CD4-positive, alpha-beta T cell (primary cell): ENCODE measurements at regions not wholly inside any gene's neighbourhood (a gene's known extent, or its start where the extent isn't known, plus 50 kb on each side); places are given as distances from the start of the nearest gene placed in this dataset.
"Not testable (repeated sequence)": the region's sequence is repeated elsewhere in the genome, so short reads cannot be mapped to it uniquely, and the experiment has no call there.

Experiments
- ATAC-seq: fragments of 200-7000 bp; cut with Tn5 transposase; one replicate; pipeline ENCODE4 v1.10.0; 2022; ENCODE audit warnings: mild to moderate bottlenecking; ENCODE audit not compliant: poor library complexity
- CTCF ChIA-PET: fragments of 350-600 bp; sonication (Branson Sonifier 250); formaldehyde crosslinking; loops from one replicate; lab custom pipeline; 2021; ENCODE audit warnings: antibody characterized with exemption, inconsistent platforms; lab: Charles Lee
- POLR2A ChIA-PET: fragments of 350-600 bp; sonication (Branson Sonifier 250); formaldehyde crosslinking; loops from one replicate; lab custom pipeline; 2021; ENCODE audit warnings: antibody characterized with exemption, inconsistent platforms; lab: Charles Lee
- DNase-seq, 14 experiments: peaks; one replicate each; pipeline ENCODE4 v3.0.0-alpha.2; 2013 to 2020; ENCODE audit warnings: mixed read lengths in 2 of 14
- H3K27ac ChIP-seq, 2 donors: one replicate each; pipeline versions ENCODE4 v1.5.1 to v1.7.0; 2013; ENCODE audit warnings: low read length in 2 of 2, low read depth in 1 of 2, mild to moderate bottlenecking in 1 of 2
- H3K27me3 ChIP-seq, 2 experiments: 1 replicate in 1 of 2; 2 replicates in 1 of 2; pipeline versions ENCODE4 v1.6.1 to v1.7.0; 2013; ENCODE audit warnings: low read length in 2 of 2, control low read depth in 1 of 2, mild to moderate bottlenecking in 1 of 2, moderate library complexity in 1 of 2; ENCODE audit not compliant: insufficient read depth in 2 of 2, control insufficient read depth in 1 of 2
- H3K36me3 ChIP-seq: one replicate; pipeline ENCODE4 v1.6.1; 2013; ENCODE audit warnings: low read length, control low read depth; ENCODE audit not compliant: insufficient read depth
- H3K4me1 ChIP-seq: one replicate; pipeline ENCODE4 v1.6.1; 2013; ENCODE audit warnings: low read length, control low read depth; ENCODE audit not compliant: insufficient read depth
- H3K4me3 ChIP-seq: one replicate; pipeline ENCODE4 v1.5.1; 2013; ENCODE audit warnings: mild to moderate bottlenecking, low read length, moderate library complexity
- H3K9me3 ChIP-seq, 2 experiments: 1 replicate in 1 of 2; 2 replicates in 1 of 2; pipeline versions ENCODE4 v1.6.1 to v1.7.0; 2013; ENCODE audit warnings: low read length in 2 of 2, mild to moderate bottlenecking in 2 of 2, control low read depth in 1 of 2, moderate library complexity in 1 of 2; ENCODE audit not compliant: control insufficient read depth in 1 of 2, insufficient read depth in 1 of 2
- H3K27ac Mint-ChIP-seq: one replicate; pipeline ENCODE4 v1.8.0; 2020; ENCODE audit warnings: mixed read lengths
- H3K27me3 Mint-ChIP-seq: one replicate; pipeline ENCODE4 v1.8.0; 2021; ENCODE audit warnings: mixed read lengths
- H3K36me3 Mint-ChIP-seq: one replicate; pipeline ENCODE4 v1.8.0; 2021; ENCODE audit warnings: low read depth, mixed read lengths
- H3K4me1 Mint-ChIP-seq: one replicate; pipeline ENCODE4 v1.8.0; 2021; ENCODE audit warnings: low read depth, mixed read lengths
- H3K4me3 Mint-ChIP-seq: one replicate; pipeline ENCODE4 v1.8.0; 2020; ENCODE audit warnings: mild to moderate bottlenecking, mixed read lengths
- H3K9me3 Mint-ChIP-seq: one replicate; pipeline ENCODE4 v1.8.0; 2020; ENCODE audit warnings: mixed read lengths
- CTCF ChIP-seq: fragments of 200-600 bp; IDR thresholded peaks from one replicate; pipeline ENCODE4 v1.8.0; 2022; ENCODE audit warnings: antibody characterized with exemption, mild to moderate bottlenecking
- intact Hi-C, 2 experiments: fragments of 100-400 bp; cut with DNase I in 1 of 2; cut with micrococcal nuclease in 1 of 2; formaldehyde crosslinking; loops; one replicate each; pipeline versions ENCODE4 v1.15.1 to v1.9.0; 2023 to 2025; cut with DNase I, micrococcal nuclease

- peaks cover 7% of the 10 kb centered on the region for H3K9me3 Mint-ChIP-seq
- intact Hi-C loops: no loop called here
- H3K4me1 Mint-ChIP-seq: no peaks in the 10 kb centered on the region
- H3K36me3 ChIP-seq: no peaks in the 10 kb centered on the region
- ATAC-seq: no peak
- no peak overlapping the region for H3K27ac Mint-ChIP-seq
- no peak for DNase-seq
- H3K4me3 ChIP-seq: no peak overlapping the region
- ChIA-PET CTCF (no interaction called here), POLR2A (no interaction called here)
- H3K36me3 Mint-ChIP-seq: no peaks in the 10 kb centered on the region
- H3K27me3 ChIP-seq: no peaks in the 10 kb centered on the region
- no peaks in the 10 kb centered on the region for H3K9me3 ChIP-seq
- TF ChIP-seq CTCF: no peak
- no peaks in the 10 kb centered on the region for H3K4me1 ChIP-seq
- no peak overlapping the region for H3K4me3 Mint-ChIP-seq
- no peak overlapping the region for H3K27ac ChIP-seq
- no peaks in the 10 kb centered on the region for H3K27me3 Mint-ChIP-seq
These were observed 212.2 kb upstream of the NRG3 start for GRCh38 chr10:81662837-81663236.

GRCh38 chr10:81664800-81665199, 210.2 kb upstream of the NRG3 start:
- POLR2A ChIA-PET, H3K4me1 ChIP-seq, intact Hi-C loops, H3K9me3 ChIP-seq, CTCF ChIA-PET, DNase-seq, H3K36me3 Mint-ChIP-seq, H3K4me1 Mint-ChIP-seq, H3K36me3 ChIP-seq, H3K27me3 ChIP-seq, ATAC-seq, H3K9me3 Mint-ChIP-seq, H3K27me3 Mint-ChIP-seq, H3K4me3 Mint-ChIP-seq, H3K27ac ChIP-seq, H3K4me3 ChIP-seq, H3K27ac Mint-ChIP-seq: not testable (repeated sequence)

DNA sequence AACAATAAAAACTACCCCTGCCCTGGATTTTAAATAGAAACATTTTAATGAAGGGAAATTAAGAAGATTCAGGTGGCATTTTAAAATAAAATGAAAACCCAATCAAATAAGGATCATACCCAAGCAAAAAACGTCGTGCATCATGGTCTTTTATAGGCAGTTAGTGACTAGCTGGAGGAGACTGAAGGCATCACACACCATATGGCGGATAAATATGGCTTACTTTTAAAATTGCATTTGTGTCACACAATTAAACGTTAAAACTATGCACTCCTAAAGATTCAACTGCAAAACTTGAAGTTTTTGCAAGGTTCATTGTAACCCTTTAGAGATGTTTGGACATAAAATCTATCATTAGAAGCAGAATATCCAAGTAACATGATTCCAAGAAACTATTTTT, 200.1 kb upstream of the NRG3 start:
- POLR2A ChIA-PET: no interaction called here
- Mint-ChIP-seq H3K27me3 (no peaks in the 10 kb centered on the region), H3K9me3 (peaks cover 5% of the 10 kb centered on the region), H3K4me3 (no peak overlapping the region), H3K27ac (no peak overlapping the region), H3K4me1 (no peaks in the 10 kb centered on the region), H3K36me3 (no peaks in the 10 kb centered on the region)
- no peak overlapping the region for H3K27ac ChIP-seq
- no peaks in the 10 kb centered on the region for H3K36me3 ChIP-seq
- ATAC-seq: no peak
- no peak for DNase-seq
- no peaks in the 10 kb centered on the region for H3K27me3 ChIP-seq
- intact Hi-C loops: no loop called here
- CTCF ChIA-PET: no interaction called here
- no peaks in the 10 kb centered on the region for H3K4me1 ChIP-seq
- peaks cover 0 to 7% of the 10 kb centered on the region in 2 experiments for H3K9me3 ChIP-seq
- TF ChIP-seq CTCF: no peak
- H3K4me3 ChIP-seq: no peak overlapping the region

GRCh38 chr10:81679291-81679690, 195.7 kb upstream of the NRG3 start:
- Mint-ChIP-seq H3K27ac (no peak overlapping the region), H3K9me3 (peaks cover 2% of the 10 kb centered on the region)
- CTCF ChIA-PET: no interaction called here

More at GRCh38 chr10:81679291-81679690, 195.7 kb upstream of the NRG3 start:
- Mint-ChIP-seq H3K27me3 (no peaks in the 10 kb centered on the region), H3K4me1 (no peaks in the 10 kb centered on the region), H3K4me3 (no peak overlapping the region), H3K36me3 (no peaks in the 10 kb centered on the region)
- POLR2A ChIA-PET: no interaction called here
- no peaks in the 10 kb centered on the region for H3K4me1 ChIP-seq
- TF ChIP-seq CTCF: no peak
- H3K27me3 ChIP-seq: no peaks in the 10 kb centered on the region
- intact Hi-C loops: no loop called here
- no peaks in the 10 kb centered on the region for H3K9me3 ChIP-seq
- DNase-seq (no peak), ATAC-seq (no peak)
- H3K27ac ChIP-seq: no peak overlapping the region
- no peaks in the 10 kb centered on the region for H3K36me3 ChIP-seq
- no peak overlapping the region for H3K4me3 ChIP-seq
